GM23248 (cell line): ENCODE measurements at regions not wholly inside any gene's neighbourhood (a gene's known extent, or its start where the extent isn't known, plus 50 kb on each side); places are given as distances from the start of the nearest gene placed in this dataset.

Experiments used
- DNase-seq: peaks from one replicate; pipeline ENCODE4 v3.0.0-alpha.2; 2015
- H2AFZ ChIP-seq: fragments of 200-600 bp; sonication (generic); 2 replicates; pipeline ENCODE4 v1.6.1; 2016; ENCODE audit warnings: antibody characterized with exemption
- H3F3A ChIP-seq: fragments of 200-600 bp; sonication (generic); 2 replicates; pipeline ENCODE4 v1.6.1; 2016; ENCODE audit warnings: mild to moderate bottlenecking, antibody characterized with exemption, mixed run types; ENCODE audit not compliant: insufficient read depth
- H3K27ac ChIP-seq: fragments of 200-600 bp; sonication (generic); 2 replicates; pipeline ENCODE4 v1.5.1; 2016; ENCODE audit warnings: mild to moderate bottlenecking
- H3K27me3 ChIP-seq: fragments of 200-600 bp; sonication (generic); replicated peaks from 2 replicates; pipeline ENCODE4 v1.6.1; 2016; ENCODE audit warnings: mild to moderate bottlenecking; ENCODE audit not compliant: insufficient read depth
- H3K36me3 ChIP-seq: fragments of 200-600 bp; sonication (generic); 2 replicates; pipeline ENCODE4 v1.6.1; 2016; ENCODE audit warnings: low read depth, mild to moderate bottlenecking
- H3K4me1 ChIP-seq: fragments of 200-600 bp; sonication (generic); 2 replicates; pipeline ENCODE4 v1.6.1; 2016; ENCODE audit warnings: mild to moderate bottlenecking; ENCODE audit not compliant: insufficient read depth
- H3K4me2 ChIP-seq: fragments of 200-600 bp; sonication (generic); one replicate; pipeline ENCODE4 v1.6.1; 2016; ENCODE audit warnings: mild to moderate bottlenecking; ENCODE audit not compliant: unreplicated experiment
- H3K4me3 ChIP-seq: fragments of 200-600 bp; sonication (generic); 2 replicates; pipeline ENCODE4 v1.5.1; 2016; ENCODE audit warnings: mild to moderate bottlenecking
- H3K79me2 ChIP-seq: fragments of 200-600 bp; sonication (generic); 2 replicates; pipeline ENCODE4 v1.6.1; 2016; ENCODE audit warnings: mild to moderate bottlenecking; ENCODE audit not compliant: insufficient read depth
- H3K9ac ChIP-seq: fragments of 200-600 bp; sonication (generic); 2 replicates; pipeline ENCODE4 v1.6.1; 2016; ENCODE audit warnings: mild to moderate bottlenecking
- H3K9me2 ChIP-seq: fragments of 200-600 bp; sonication (generic); 2 replicates; pipeline ENCODE4 v1.6.1; 2016; ENCODE audit warnings: mixed run types, mild to moderate bottlenecking, moderate library complexity; ENCODE audit not compliant: insufficient read depth
- H3K9me3 ChIP-seq: fragments of 200-600 bp; sonication (generic); one replicate; pipeline ENCODE4 v1.6.1; 2017; ENCODE audit warnings: low read depth
- H4K20me1 ChIP-seq: fragments of 200-600 bp; sonication (generic); 2 replicates; pipeline ENCODE4 v1.6.0; 2016; ENCODE audit not compliant: insufficient read depth
- EZH2 ChIP-seq: fragments of 200-600 bp; sonication (generic); IDR thresholded peaks from 2 replicates; pipeline ENCODE4 v1.6.1; 2018; ENCODE audit warnings: antibody characterized with exemption, mild to moderate bottlenecking; ENCODE audit not compliant: insufficient read depth, poor library complexity, severe bottlenecking
- EZH2phosphoT487 ChIP-seq: fragments of 200-600 bp; sonication (generic); IDR thresholded peaks from 2 replicates; pipeline ENCODE4 v1.6.1; 2018; ENCODE audit warnings: antibody characterized with exemption, moderate library complexity, mild to moderate bottlenecking, low read depth; ENCODE audit not compliant: insufficient read depth
- WGBS, 2 experiments: methylation state at CpG; one replicate each; pipeline ENCODE4 v1.1.6; 2015 to 2017; ENCODE audit warnings: low lambda C conversion rate in 2 of 2, low coverage in 1 of 2; ENCODE audit errors: missing lambda C conversion rate in 2 of 2; 5-methylcytosine and 5-hydroxymethylcytosine counted together
- in situ Hi-C: fragments of 300-500 bp; cut with MboI; formaldehyde crosslinking; loops from 2 replicates; pipeline ENCODE4 v1.15.0; 2020

- TF ChIP-seq EZH2 (no peak), EZH2phosphoT487 (no peak)
- no peaks in the 10 kb centered on the region for H3K4me1 ChIP-seq
- no peaks in the 10 kb centered on the region for H4K20me1 ChIP-seq
- in situ Hi-C loops, result loop anchor here (25.0 kb wide), 1 partner anchor 496 kb away; no protein-coding TSS in a partner anchor
- H3K4me3 ChIP-seq, result no peak overlapping the region
- no peaks in the 10 kb centered on the region for H3K79me2 ChIP-seq
- no peak overlapping the region for H2AFZ ChIP-seq
- H3K27ac ChIP-seq, result no peak overlapping the region
- no peak overlapping the region for H3K9ac ChIP-seq
- H3K36me3 ChIP-seq, result no peaks in the 10 kb centered on the region
- no peaks in the 10 kb centered on the region for H3K27me3 ChIP-seq
- DNase-seq, result no peak
- H3F3A ChIP-seq, result no peaks in the 10 kb centered on the region
- no peaks in the 10 kb centered on the region for H3K9me2 ChIP-seq
- no peaks in the 10 kb centered on the region for H3K9me3 ChIP-seq
- no peak overlapping the region for H3K4me2 ChIP-seq
- 76 to 84% methylated on average over 6 of the region's 6 CpGs for WGBS, 2 experiments
Observed at GRCh38 chr5:68465934-68466551, 250.5 kb downstream of the PIK3R1 start.

GRCh38 chr5:68467208-68467607 lies 251.7 kb downstream of the PIK3R1 start:
- TF ChIP-seq EZH2phosphoT487, result no peak
- no peak for TF ChIP-seq EZH2
- H3K4me2 ChIP-seq, result no peak overlapping the region
- H2AFZ ChIP-seq, result no peak overlapping the region
- no peak overlapping the region for H3K4me3 ChIP-seq
- no peaks in the 10 kb centered on the region for H3K4me1 ChIP-seq
- no peak overlapping the region for H3K27ac ChIP-seq
- H4K20me1 ChIP-seq, result no peaks in the 10 kb centered on the region
- H3K27me3 ChIP-seq, result no peaks in the 10 kb centered on the region
- no peak for DNase-seq
- WGBS, 2 experiments, result 82 to 92% methylated on average over 2 of the region's 2 CpGs
- in situ Hi-C loops, result loop anchor here (25.0 kb wide), 1 partner anchor 495 kb away; no protein-coding TSS in a partner anchor
- no peaks in the 10 kb centered on the region for H3K9me3 ChIP-seq
- no peaks in the 10 kb centered on the region for H3K9me2 ChIP-seq
- H3F3A ChIP-seq, result no peaks in the 10 kb centered on the region
- no peak overlapping the region for H3K9ac ChIP-seq
- H3K79me2 ChIP-seq, result no peaks in the 10 kb centered on the region
- H3K36me3 ChIP-seq, result no peaks in the 10 kb centered on the region

- H3K36me3 ChIP-seq, result no peaks in the 10 kb centered on the region
- H3K27ac ChIP-seq, result no peak overlapping the region
- in situ Hi-C loops, result loop anchor here (25.0 kb wide), 1 partner anchor 495 kb away; no protein-coding TSS in a partner anchor
- H3F3A ChIP-seq, result no peaks in the 10 kb centered on the region
- H3K4me1 ChIP-seq, result no peaks in the 10 kb centered on the region
- H3K4me3 ChIP-seq, result no peak overlapping the region
- no peaks in the 10 kb centered on the region for H3K9me2 ChIP-seq
- WGBS, 2 experiments, result 78 to 88% methylated on average over 2 of the region's 2 CpGs
- H4K20me1 ChIP-seq, result no peaks in the 10 kb centered on the region
- no peaks in the 10 kb centered on the region for H3K79me2 ChIP-seq
- no peaks in the 10 kb centered on the region for H3K27me3 ChIP-seq
- H3K9ac ChIP-seq, result no peak overlapping the region
- H2AFZ ChIP-seq, result no peak overlapping the region
- no peak overlapping the region for H3K4me2 ChIP-seq
- no peak for TF ChIP-seq EZH2
- TF ChIP-seq EZH2phosphoT487, result no peak
- H3K9me3 ChIP-seq, result no peaks in the 10 kb centered on the region
- DNase-seq, result no peak
Observed at GRCh38 chr5:68467794-68468193, 252.2 kb downstream of the PIK3R1 start.

GRCh38 chr5:68468322-68468721 lies 252.8 kb downstream of the PIK3R1 start:
- no peak for DNase-seq
- 94 to 97% methylated on average over 4 of the region's 4 CpGs for whole genome bisulfite sequencing, 2 experiments
- in situ Hi-C loops, result loop anchor here (25.0 kb wide), 1 partner anchor 494 kb away; no protein-coding TSS in a partner anchor
- H3K9ac ChIP-seq, result no peak overlapping the region
- no peaks in the 10 kb centered on the region for H4K20me1 ChIP-seq
- no peaks in the 10 kb centered on the region for H3K4me1 ChIP-seq
- no peak overlapping the region for H3K27ac ChIP-seq
- no peaks in the 10 kb centered on the region for H3K79me2 ChIP-seq
- no peak overlapping the region for H3K4me2 ChIP-seq
- H3K27me3 ChIP-seq, result no peaks in the 10 kb centered on the region
- no peak overlapping the region for H2AFZ ChIP-seq
- H3K36me3 ChIP-seq, result no peaks in the 10 kb centered on the region
- no peaks in the 10 kb centered on the region for H3K9me3 ChIP-seq
- no peak overlapping the region for H3K4me3 ChIP-seq
- no peaks in the 10 kb centered on the region for H3F3A ChIP-seq
- no peaks in the 10 kb centered on the region for H3K9me2 ChIP-seq
- TF ChIP-seq EZH2phosphoT487, result no peak
- no peak for TF ChIP-seq EZH2
